Pancreas (tissue), 10 donors: ENCODE measurements at regions not wholly inside any gene's neighbourhood (a gene's known extent, or its start where the extent isn't known, plus 50 kb on each side); places are given as distances from the start of the nearest gene placed in this dataset.

Experiments
- ATAC-seq, 4 donors: fragments of 200-7000 bp; cut with Tn5 transposase; one replicate each; pipeline versions ENCODE4 v1.8.0 to v1.9.1; 2020; ENCODE audit warnings: mild to moderate bottlenecking in 4 of 4, moderate library complexity in 4 of 4
- DNase-seq, 6 donors: peaks; one replicate each; pipeline ENCODE4 v3.0.0-alpha.2; 2020
- FAIRE-seq: peaks from 2 replicates; lab custom pipeline; 2012; peaks lifted over from hg19 to GRCh38; lab: Jason Lieb, UNC
- H3K27ac ChIP-seq, 4 donors: fragments of 200-600 bp; sonication (generic); 1 replicate in 3 of 4; 2 replicates in 1 of 4; pipeline versions ENCODE4 v1.5.0 to v1.8.0; 2020
- H3K27me3 ChIP-seq, 4 donors: fragments of 200-600 bp; one replicate each; pipeline ENCODE4 v1.8.0; 2021
- H3K36me3 ChIP-seq, 3 donors: fragments of 200-600 bp; sonication (generic) in 1 of 3; one replicate each; pipeline versions ENCODE4 v1.5.0 to v1.8.0; 2020 to 2021
- H3K4me1 ChIP-seq, 3 donors: fragments of 200-600 bp; one replicate each; pipeline ENCODE4 v1.8.0; 2021
- H3K4me3 ChIP-seq, 4 donors: fragments of 200-600 bp; sonication (generic) in 2 of 4; one replicate each; pipeline versions ENCODE4 v1.5.0 to v1.8.0; 2020 to 2021
- H3K9me3 ChIP-seq, 4 donors: fragments of 200-600 bp; one replicate each; pipeline ENCODE4 v1.8.0; 2021
- WGBS, 2 donors: extraction: QIAGEN DNeasy Blood & Tissue Kit; methylation state at CpG; one replicate each; pipeline ENCODE4 v1.1.7; 2013; 5-methylcytosine and 5-hydroxymethylcytosine counted together
- intact Hi-C, 3 donors: fragments of 100-400 bp; cut with DNase I; formaldehyde crosslinking; loops; one replicate each; pipeline versions ENCODE4 v1.11.1 to v1.14.2; 2022
- TF ChIP-seq, protein P1 (sequence below), 4 donors: fragments of 200-600 bp; sonication (generic) in 3 of 4; IDR thresholded peaks; one replicate each; pipeline versions ENCODE4 v1.5.0 to v1.8.0; 2021; ENCODE audit warnings: antibody characterized with exemption in 4 of 4
- donor health status: healthy with polysubstance abuse.
- donor health status: DM: no; HTN: no; CAD: no; lungs with moderate emphysema.
- donor health status: DM: no; HTN: no; CAD: no.
- donor health status: control.
- donor health status: control.
- donor health status: Bipolar disorder and iron deficiency.
- donor health status: DM: yes; HTN: yes; CAD: no.
- donor health status: DM: no; HTN: no; CAD: no.
- donor health status: DM: no; HTN: no; CAD: no.
- donor health status: DM: yes; HTN: yes; CAD: no.

DNA sequence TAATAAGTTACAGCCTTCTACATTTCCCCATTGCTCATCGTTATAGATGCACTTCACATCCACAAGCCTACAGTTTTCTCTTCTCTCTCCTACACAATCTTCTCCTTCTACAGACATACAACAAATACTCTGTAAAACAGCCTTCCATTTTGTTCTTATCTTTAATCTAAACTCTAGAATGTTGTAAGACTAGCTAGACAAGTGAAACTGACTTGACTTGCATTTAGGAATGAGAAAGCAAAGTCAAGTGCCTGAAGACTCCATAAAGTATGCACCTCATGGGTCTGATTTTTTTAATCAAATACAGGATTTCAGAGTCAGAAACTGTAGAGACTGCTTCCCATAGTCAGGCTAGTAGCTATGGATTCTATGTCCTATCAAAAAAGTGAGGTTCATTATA, 190.3 kb downstream of the KLHL28 start:
- FAIRE-seq, result no peak
- intact Hi-C loops, result no loop called here
- Histone ChIP-seq H3K36me3 (no peaks in the 10 kb centered on the region), H3K9me3 (no peaks in the 10 kb centered on the region), H3K4me3 (no peak overlapping the region), H3K4me1 (no peaks in the 10 kb centered on the region), H3K27ac (no peak overlapping the region), H3K27me3 (no peaks in the 10 kb centered on the region)
- 63 to 67% methylated on average over 1 of the region's 1 CpG for WGBS, 2 donors
- DNase-seq, result no peak
- TF ChIP-seq, protein P1, sequence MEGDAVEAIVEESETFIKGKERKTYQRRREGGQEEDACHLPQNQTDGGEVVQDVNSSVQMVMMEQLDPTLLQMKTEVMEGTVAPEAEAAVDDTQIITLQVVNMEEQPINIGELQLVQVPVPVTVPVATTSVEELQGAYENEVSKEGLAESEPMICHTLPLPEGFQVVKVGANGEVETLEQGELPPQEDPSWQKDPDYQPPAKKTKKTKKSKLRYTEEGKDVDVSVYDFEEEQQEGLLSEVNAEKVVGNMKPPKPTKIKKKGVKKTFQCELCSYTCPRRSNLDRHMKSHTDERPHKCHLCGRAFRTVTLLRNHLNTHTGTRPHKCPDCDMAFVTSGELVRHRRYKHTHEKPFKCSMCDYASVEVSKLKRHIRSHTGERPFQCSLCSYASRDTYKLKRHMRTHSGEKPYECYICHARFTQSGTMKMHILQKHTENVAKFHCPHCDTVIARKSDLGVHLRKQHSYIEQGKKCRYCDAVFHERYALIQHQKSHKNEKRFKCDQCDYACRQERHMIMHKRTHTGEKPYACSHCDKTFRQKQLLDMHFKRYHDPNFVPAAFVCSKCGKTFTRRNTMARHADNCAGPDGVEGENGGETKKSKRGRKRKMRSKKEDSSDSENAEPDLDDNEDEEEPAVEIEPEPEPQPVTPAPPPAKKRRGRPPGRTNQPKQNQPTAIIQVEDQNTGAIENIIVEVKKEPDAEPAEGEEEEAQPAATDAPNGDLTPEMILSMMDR (IDR thresholded peaks at IDR 0.05), result no peak
- no peak for ATAC-seq

DNA sequence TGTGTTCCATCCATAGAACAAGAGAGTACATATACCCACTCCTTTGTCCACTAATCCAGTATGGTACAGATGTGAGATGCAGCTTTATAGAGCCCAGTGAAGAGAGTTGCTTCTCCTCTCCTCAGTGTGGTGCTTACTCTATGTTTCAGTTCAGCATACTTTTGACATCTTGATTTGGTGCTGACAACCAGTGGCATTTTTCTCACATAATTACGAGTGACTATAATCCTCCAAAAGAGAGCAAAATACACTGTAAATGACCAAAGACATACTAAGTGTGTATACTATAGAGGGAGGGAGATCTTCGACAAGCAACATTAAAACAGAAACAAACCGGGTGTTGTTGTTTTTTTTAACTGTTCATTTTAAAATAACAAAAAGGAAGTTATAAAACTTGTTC, 191.5 kb downstream of the KLHL28 start:
- Histone ChIP-seq H3K27me3 (no peaks in the 10 kb centered on the region), H3K4me3 (no peak overlapping the region), H3K4me1 (no peaks in the 10 kb centered on the region), H3K9me3 (no peaks in the 10 kb centered on the region), H3K36me3 (no peaks in the 10 kb centered on the region), H3K27ac (no peak overlapping the region)
- TF ChIP-seq, protein P1 (IDR thresholded peaks at IDR 0.05), result no peak
- ATAC-seq (no peak), DNase-seq (no peak), FAIRE-seq (no peak)
- WGBS, 2 donors, result 71 to 83% methylated on average over 3 of the region's 3 CpGs
- intact Hi-C loops, result no loop called here

DNA sequence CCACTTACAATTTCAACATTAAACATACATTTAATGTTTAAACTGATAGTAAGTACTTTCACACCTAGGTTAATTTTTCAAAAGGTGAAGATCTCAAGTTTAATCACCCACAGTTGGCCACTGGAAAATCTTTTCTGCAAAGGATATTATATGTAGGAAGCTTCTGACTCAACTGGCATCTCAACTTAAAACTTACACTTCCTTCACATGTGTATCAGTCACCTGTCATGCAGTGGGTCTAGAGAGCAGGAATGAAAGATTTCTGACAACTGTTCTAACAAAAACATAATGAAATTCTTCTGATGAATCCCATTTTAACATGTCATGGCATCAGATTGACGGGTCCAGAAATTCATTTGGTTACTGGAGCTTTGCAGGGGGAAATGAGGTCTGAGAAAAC, 192.8 kb downstream of the KLHL28 start:
- no peak for FAIRE-seq
- WGBS, 2 donors, result 56 to 60% methylated on average over 1 of the region's 1 CpG
- intact Hi-C loops, result no loop called here

DNA sequence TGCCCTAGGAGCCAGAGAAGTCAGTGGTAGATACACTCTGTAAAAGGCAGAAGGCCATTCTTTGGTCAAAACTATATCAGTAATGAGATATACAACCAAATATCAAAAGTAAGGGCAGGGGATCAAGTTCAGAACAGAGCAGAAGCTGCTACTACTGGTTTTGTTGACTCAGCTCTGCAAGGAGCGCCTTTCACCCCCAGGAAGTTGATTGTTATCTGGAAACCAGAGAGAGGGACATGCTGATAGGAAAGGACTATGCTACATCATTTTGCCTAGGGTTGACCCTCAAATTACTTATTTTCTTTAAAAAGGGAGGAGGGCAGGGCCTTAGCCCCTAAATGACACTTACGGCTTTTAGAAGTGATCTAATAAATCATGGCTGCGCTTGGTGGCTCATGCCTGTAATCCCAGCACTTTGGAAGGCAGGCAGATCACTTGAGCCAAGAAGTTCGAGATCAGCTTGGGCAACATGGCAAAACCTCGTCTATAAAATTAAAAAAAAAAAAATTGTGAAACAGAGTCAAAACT, 194.0 kb downstream of the KLHL28 start:
- intact Hi-C loops, result no loop called here

More for the DNA sequence above, 192.8 kb downstream of the KLHL28 start:
- no peaks in the 10 kb centered on the region for H3K4me1 ChIP-seq
- ATAC-seq (no peak), DNase-seq (no peak)
- H3K27me3 ChIP-seq, result no peaks in the 10 kb centered on the region
- H3K27ac ChIP-seq, result no peak overlapping the region
- H3K9me3 ChIP-seq, result no peaks in the 10 kb centered on the region
- H3K4me3 ChIP-seq, result no peak overlapping the region
- TF ChIP-seq, protein P1 (IDR thresholded peaks at IDR 0.05), result no peak
- no peaks in the 10 kb centered on the region for H3K36me3 ChIP-seq

DNA sequence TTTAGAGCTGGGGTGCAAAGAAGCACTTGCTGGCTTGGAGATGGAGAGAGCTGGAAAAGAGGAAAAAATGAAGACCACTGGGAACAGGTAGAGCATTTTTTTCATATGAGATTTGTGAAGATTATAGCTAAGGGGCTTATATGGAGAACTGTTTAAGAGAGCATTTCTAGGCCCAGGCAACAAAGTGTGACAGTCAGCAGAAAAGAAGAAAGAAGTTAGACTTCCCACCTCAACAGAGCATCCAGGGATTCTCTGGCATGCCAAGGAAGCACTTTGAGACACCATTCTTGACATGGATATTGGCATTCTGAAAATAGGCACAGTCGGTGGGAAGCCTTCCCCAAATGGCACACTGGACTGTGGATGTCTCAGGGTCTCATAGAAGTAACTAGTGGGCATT, 195.5 kb downstream of the KLHL28 start:
- TF ChIP-seq, protein P1 (IDR thresholded peaks at IDR 0.05), result no peak
- H3K27ac ChIP-seq, result no peak overlapping the region
- no peaks in the 10 kb centered on the region for H3K27me3 ChIP-seq
- no peaks in the 10 kb centered on the region for H3K4me1 ChIP-seq
- FAIRE-seq (no peak), DNase-seq (no peak), ATAC-seq (no peak)
- H3K36me3 ChIP-seq, result no peaks in the 10 kb centered on the region
- no peak overlapping the region for H3K4me3 ChIP-seq
- 76 to 96% methylated on average over 1 of the region's 1 CpG for WGBS, 2 donors
- intact Hi-C loops, result no loop called here
- no peaks in the 10 kb centered on the region for H3K9me3 ChIP-seq

More for the DNA sequence above, 194.0 kb downstream of the KLHL28 start:
- no peak for FAIRE-seq
- TF ChIP-seq, protein P1 (IDR thresholded peaks at IDR 0.05), result no peak
- no peak for ATAC-seq
- no peak for DNase-seq
- H3K4me3 ChIP-seq, result no peak overlapping the region
- no peaks in the 10 kb centered on the region for H3K4me1 ChIP-seq
- H3K27ac ChIP-seq, result no peak overlapping the region
- H3K36me3 ChIP-seq, result no peaks in the 10 kb centered on the region
- 80 to 91% methylated on average over 5 of the region's 5 CpGs for WGBS, 2 donors
- H3K27me3 ChIP-seq, result no peaks in the 10 kb centered on the region
- H3K9me3 ChIP-seq, result no peaks in the 10 kb centered on the region
